ENCODE measurements at regions not wholly inside any gene's neighbourhood (a gene's known extent, or its start where the extent isn't known, plus 50 kb on each side); places are given as distances from the start of the nearest gene placed in this dataset.

DNA sequence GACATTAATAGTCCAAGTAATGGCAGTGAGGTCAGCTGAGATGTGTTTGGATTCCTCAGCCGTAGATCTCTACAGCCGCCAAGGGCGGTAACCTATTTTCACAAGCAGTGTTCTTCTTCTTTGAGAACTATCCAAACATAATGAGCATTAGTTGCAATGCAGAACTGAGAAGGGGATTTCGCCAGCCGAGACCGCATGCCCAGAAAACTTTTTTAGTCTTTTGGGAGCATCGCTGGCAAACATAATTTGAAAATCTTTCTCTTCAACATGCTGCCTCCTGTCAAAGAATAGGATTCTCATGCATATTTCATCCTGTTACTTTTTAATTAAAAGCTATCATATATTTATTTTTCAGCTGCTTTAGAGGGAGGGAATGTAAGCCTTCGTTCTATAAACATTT, 81.4 kb upstream of the SEZ6L start:
- TF ChIP-seq, protein P1, sequence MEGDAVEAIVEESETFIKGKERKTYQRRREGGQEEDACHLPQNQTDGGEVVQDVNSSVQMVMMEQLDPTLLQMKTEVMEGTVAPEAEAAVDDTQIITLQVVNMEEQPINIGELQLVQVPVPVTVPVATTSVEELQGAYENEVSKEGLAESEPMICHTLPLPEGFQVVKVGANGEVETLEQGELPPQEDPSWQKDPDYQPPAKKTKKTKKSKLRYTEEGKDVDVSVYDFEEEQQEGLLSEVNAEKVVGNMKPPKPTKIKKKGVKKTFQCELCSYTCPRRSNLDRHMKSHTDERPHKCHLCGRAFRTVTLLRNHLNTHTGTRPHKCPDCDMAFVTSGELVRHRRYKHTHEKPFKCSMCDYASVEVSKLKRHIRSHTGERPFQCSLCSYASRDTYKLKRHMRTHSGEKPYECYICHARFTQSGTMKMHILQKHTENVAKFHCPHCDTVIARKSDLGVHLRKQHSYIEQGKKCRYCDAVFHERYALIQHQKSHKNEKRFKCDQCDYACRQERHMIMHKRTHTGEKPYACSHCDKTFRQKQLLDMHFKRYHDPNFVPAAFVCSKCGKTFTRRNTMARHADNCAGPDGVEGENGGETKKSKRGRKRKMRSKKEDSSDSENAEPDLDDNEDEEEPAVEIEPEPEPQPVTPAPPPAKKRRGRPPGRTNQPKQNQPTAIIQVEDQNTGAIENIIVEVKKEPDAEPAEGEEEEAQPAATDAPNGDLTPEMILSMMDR (IDR thresholded peaks at IDR 0.05; ENCODE audit: low read depth, low read length, missing input control) = no peak
- TF ChIP-seq GABPA (IDR thresholded peaks at IDR 0.05 in 1 of 2, conservative IDR thresholded peaks at IDR 0.05 in 1 of 2) = no peak
- no peak for TF ChIP-seq SP1 (IDR thresholded peaks at IDR 0.05)
- TF ChIP-seq, protein P2, sequence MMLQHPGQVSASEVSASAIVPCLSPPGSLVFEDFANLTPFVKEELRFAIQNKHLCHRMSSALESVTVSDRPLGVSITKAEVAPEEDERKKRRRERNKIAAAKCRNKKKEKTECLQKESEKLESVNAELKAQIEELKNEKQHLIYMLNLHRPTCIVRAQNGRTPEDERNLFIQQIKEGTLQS (IDR thresholded peaks at IDR 0.05) = no peak

Measured in liver (tissue), 3 donors.